Panc1 (cell line): ENCODE measurements at regions not wholly inside any gene's neighbourhood (a gene's known extent, or its start where the extent isn't known, plus 50 kb on each side); places are given as distances from the start of the nearest gene placed in this dataset.

ENCODE experiments used
- ATAC-seq: fragments of 200-7000 bp; cut with Tn5 transposase; 2 replicates; pipeline ENCODE4 v1.9.1; 2020; ENCODE audit warnings: mild to moderate bottlenecking, moderate library complexity
- BruUV-seq: library from RNA; stranded (reverse); fragments of 400-500 nt; replicated peaks from 2 replicates; lab custom pipeline; 2021; lab: Mats Ljungman, UMichigan
- CTCF ChIA-PET: fragments of 300-600 bp; sonication (Branson Sonifier 250); formaldehyde crosslinking; loops from one replicate; lab custom pipeline; 2022; ENCODE audit warnings: antibody characterized with exemption; lab: Charles Lee
- POLR2A ChIA-PET: fragments of 300-600 bp; sonication (Branson Sonifier 250); formaldehyde crosslinking; loops from one replicate; lab custom pipeline; 2022; ENCODE audit warnings: antibody characterized with exemption; lab: Charles Lee
- DNase-seq: peaks from one replicate; pipeline ENCODE4 v3.0.0-alpha.2; 2010; ENCODE audit warnings: low read depth, low spot score
- H3K27ac ChIP-seq: 2 replicates; pipeline ENCODE4 v1.5.1; 2011; ENCODE audit warnings: mild to moderate bottlenecking, low read length, inconsistent platforms
- H3K27me3 ChIP-seq: fragments of 200-500 bp; sonication (Bioruptor generic); 2 replicates; pipeline ENCODE4 v1.6.0; 2014; ENCODE audit warnings: low read length, inconsistent platforms; ENCODE audit not compliant: control insufficient read depth, insufficient read depth
- H3K36me3 ChIP-seq: fragments of 200-500 bp; sonication (Bioruptor generic); 2 replicates; pipeline ENCODE4 v1.5.1; 2014; ENCODE audit warnings: inconsistent platforms, mild to moderate bottlenecking, low read length, moderate library complexity; ENCODE audit not compliant: control insufficient read depth, insufficient read depth
- H3K4me1 ChIP-seq: 2 replicates; pipeline ENCODE4 v1.5.1; 2011; ENCODE audit warnings: inconsistent platforms, mild to moderate bottlenecking, low read length, moderate library complexity; ENCODE audit not compliant: control insufficient read depth, insufficient read depth
- H3K4me3 ChIP-seq, 2 experiments: 2 replicates each; pipeline ENCODE4 v1.5.1; 2011 to 2012; ENCODE audit warnings: low read depth in 2 of 2, low read length in 2 of 2, mild to moderate bottlenecking in 2 of 2, inconsistent platforms in 1 of 2, moderate library complexity in 1 of 2
- H3K9me3 ChIP-seq: fragments of 200-500 bp; sonication (Bioruptor generic); 2 replicates; pipeline ENCODE4 v1.5.1; 2014; ENCODE audit warnings: low read depth, mild to moderate bottlenecking, inconsistent platforms, low read length, moderate library complexity; ENCODE audit not compliant: control insufficient read depth, insufficient read depth
- POLR2AphosphoS5 ChIP-seq: IDR thresholded peaks from 2 replicates; pipeline ENCODE4 v1.6.1; 2012; ENCODE audit warnings: mild to moderate bottlenecking, low read depth, low read length, moderate library complexity
- SIN3A ChIP-seq: IDR thresholded peaks from 2 replicates; pipeline ENCODE4 v1.6.1; 2012; ENCODE audit warnings: low read depth, mild to moderate bottlenecking, low read length, moderate library complexity, borderline replicate concordance; ENCODE audit not compliant: insufficient read depth
- TCF7L2 ChIP-seq: IDR thresholded peaks from 2 replicates; pipeline ENCODE4 v1.6.1; 2011; ENCODE audit warnings: mild to moderate bottlenecking, low read depth, low read length, inconsistent platforms
- in situ Hi-C: cut with HindIII; loops from 2 replicates; pipeline ENCODE4 v1.10.0; 2016; ENCODE audit warnings: low sequenced_read_pairs, low pct_unique_long_range_greater_than_20kb
- intact Hi-C: fragments of 100-400 bp; cut with micrococcal nuclease; formaldehyde crosslinking; loops from one replicate; pipeline ENCODE4 v1.10.0; 2022; ENCODE audit not compliant: unreplicated experiment
- TF ChIP-seq, protein P1 (sequence below), 2 experiments: IDR thresholded peaks; 2 replicates each; pipeline ENCODE4 v1.6.1; 2011 to 2012; ENCODE audit warnings: low read depth in 2 of 2, control low read depth in 1 of 2, low read length in 1 of 2, mild to moderate bottlenecking in 1 of 2, moderate library complexity in 1 of 2; ENCODE audit not compliant: insufficient read depth in 1 of 2
- TF ChIP-seq, protein P2 (sequence below): fragments of 450-650 bp; IDR thresholded peaks from 2 replicates; pipeline ENCODE4 v1.5.1; 2017; ENCODE audit warnings: mild to moderate bottlenecking

DNA sequence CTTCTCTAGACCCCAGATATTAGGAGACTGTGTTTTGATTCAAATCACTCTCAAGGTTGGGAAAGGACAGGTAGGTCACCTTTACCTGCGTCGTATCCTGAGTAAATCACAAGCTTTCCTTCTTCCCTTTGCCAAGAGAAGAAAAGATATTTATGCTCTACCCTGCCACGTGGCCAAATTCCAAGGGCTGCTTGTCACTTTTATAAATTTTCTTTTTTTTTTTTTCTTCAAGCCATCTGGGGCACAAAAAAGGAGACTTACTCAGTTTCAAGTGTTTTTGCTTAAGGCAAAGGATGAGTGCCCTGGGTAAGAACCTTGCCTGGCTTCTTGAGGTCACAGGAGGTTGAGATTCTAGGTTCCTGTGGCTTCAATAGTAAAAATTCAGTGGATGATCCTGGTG, 285.1 kb downstream of the TMEM114 start:
- CTCF ChIA-PET, result no interaction called here

GRCh38 chr16:8299635-8300034, 290.7 kb downstream of the TMEM114 start:
- no peak overlapping the region for H3K4me3 ChIP-seq
- CTCF ChIA-PET, result no interaction called here
- POLR2A ChIA-PET, result no interaction called here
- H3K36me3 ChIP-seq, result no peaks in the 10 kb centered on the region
- no peaks in the 10 kb centered on the region for H3K9me3 ChIP-seq
- no peak overlapping the region for H3K27ac ChIP-seq
- no peak for ATAC-seq
- no peak for DNase-seq
- in situ Hi-C loops, result no loop called here
- H3K4me1 ChIP-seq, result no peaks in the 10 kb centered on the region
- no peaks in the 10 kb centered on the region; the same call in 1 of the 2 replicates for H3K27me3 ChIP-seq
- no TSS peak for BruUV-seq
- intact Hi-C loops, result no loop called here
- TF ChIP-seq, protein P1, sequence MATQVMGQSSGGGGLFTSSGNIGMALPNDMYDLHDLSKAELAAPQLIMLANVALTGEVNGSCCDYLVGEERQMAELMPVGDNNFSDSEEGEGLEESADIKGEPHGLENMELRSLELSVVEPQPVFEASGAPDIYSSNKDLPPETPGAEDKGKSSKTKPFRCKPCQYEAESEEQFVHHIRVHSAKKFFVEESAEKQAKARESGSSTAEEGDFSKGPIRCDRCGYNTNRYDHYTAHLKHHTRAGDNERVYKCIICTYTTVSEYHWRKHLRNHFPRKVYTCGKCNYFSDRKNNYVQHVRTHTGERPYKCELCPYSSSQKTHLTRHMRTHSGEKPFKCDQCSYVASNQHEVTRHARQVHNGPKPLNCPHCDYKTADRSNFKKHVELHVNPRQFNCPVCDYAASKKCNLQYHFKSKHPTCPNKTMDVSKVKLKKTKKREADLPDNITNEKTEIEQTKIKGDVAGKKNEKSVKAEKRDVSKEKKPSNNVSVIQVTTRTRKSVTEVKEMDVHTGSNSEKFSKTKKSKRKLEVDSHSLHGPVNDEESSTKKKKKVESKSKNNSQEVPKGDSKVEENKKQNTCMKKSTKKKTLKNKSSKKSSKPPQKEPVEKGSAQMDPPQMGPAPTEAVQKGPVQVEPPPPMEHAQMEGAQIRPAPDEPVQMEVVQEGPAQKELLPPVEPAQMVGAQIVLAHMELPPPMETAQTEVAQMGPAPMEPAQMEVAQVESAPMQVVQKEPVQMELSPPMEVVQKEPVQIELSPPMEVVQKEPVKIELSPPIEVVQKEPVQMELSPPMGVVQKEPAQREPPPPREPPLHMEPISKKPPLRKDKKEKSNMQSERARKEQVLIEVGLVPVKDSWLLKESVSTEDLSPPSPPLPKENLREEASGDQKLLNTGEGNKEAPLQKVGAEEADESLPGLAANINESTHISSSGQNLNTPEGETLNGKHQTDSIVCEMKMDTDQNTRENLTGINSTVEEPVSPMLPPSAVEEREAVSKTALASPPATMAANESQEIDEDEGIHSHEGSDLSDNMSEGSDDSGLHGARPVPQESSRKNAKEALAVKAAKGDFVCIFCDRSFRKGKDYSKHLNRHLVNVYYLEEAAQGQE (IDR thresholded peaks at IDR 0.05; ENCODE audit: insufficient read depth in 1 of 2, low read depth in 2 of 2, low read length in 1 of 2), result no peak
- TF ChIP-seq, protein P2, sequence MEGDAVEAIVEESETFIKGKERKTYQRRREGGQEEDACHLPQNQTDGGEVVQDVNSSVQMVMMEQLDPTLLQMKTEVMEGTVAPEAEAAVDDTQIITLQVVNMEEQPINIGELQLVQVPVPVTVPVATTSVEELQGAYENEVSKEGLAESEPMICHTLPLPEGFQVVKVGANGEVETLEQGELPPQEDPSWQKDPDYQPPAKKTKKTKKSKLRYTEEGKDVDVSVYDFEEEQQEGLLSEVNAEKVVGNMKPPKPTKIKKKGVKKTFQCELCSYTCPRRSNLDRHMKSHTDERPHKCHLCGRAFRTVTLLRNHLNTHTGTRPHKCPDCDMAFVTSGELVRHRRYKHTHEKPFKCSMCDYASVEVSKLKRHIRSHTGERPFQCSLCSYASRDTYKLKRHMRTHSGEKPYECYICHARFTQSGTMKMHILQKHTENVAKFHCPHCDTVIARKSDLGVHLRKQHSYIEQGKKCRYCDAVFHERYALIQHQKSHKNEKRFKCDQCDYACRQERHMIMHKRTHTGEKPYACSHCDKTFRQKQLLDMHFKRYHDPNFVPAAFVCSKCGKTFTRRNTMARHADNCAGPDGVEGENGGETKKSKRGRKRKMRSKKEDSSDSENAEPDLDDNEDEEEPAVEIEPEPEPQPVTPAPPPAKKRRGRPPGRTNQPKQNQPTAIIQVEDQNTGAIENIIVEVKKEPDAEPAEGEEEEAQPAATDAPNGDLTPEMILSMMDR, result no peak

More for the DNA sequence above, 285.1 kb downstream of the TMEM114 start:
- Histone ChIP-seq H3K4me3 (no peak overlapping the region), H3K27me3 (peaks cover 2% of the 10 kb centered on the region), H3K4me1 (no peaks in the 10 kb centered on the region), H3K36me3 (no peaks in the 10 kb centered on the region), H3K27ac (no peak overlapping the region), H3K9me3 (no peaks in the 10 kb centered on the region)
- no peak for DNase-seq
- no peak for ATAC-seq
- no TSS peak for BruUV-seq
- TF ChIP-seq, protein P2, result no peak
- TF ChIP-seq SIN3A (no peak), POLR2AphosphoS5 (no peak), TCF7L2 (no peak)
- TF ChIP-seq, protein P1 (IDR thresholded peaks at IDR 0.05; ENCODE audit: insufficient read depth in 1 of 2, low read depth in 2 of 2, low read length in 1 of 2), result no peak
- POLR2A ChIA-PET, result no interaction called here
- intact Hi-C loops, result no loop called here
- in situ Hi-C loops, result no loop called here
